Psoas muscle (tissue), 7 donors: ENCODE measurements at regions not wholly inside any gene's neighbourhood (a gene's known extent, or its start where the extent isn't known, plus 50 kb on each side); places are given as distances from the start of the nearest gene placed in this dataset.

Experiments
- ATAC-seq, 4 donors: fragments of 200-7000 bp; cut with Tn5 transposase; one replicate each; pipeline ENCODE4 v1.9.1; 2020; ENCODE audit warnings: moderate library complexity in 3 of 4, mild to moderate bottlenecking in 2 of 4
- DNase-seq, 2 donors: peaks; one replicate each; pipeline ENCODE4 v3.0.0-alpha.2; 2020
- H3K27ac ChIP-seq: fragments of 200-600 bp; one replicate; pipeline ENCODE4 v1.8.0; 2022
- H3K27me3 ChIP-seq, 3 donors: fragments of 200-600 bp in 1 of 3; one replicate each; pipeline versions ENCODE4 v1.6.1 to v1.8.0; 2013 to 2022; ENCODE audit warnings: low read length in 2 of 3, mild to moderate bottlenecking in 2 of 3, moderate library complexity in 1 of 3; ENCODE audit not compliant: insufficient read depth in 3 of 3
- H3K36me3 ChIP-seq, 2 donors: fragments of 200-600 bp in 1 of 2; one replicate each; pipeline versions ENCODE4 v1.6.1 to v1.8.0; 2013 to 2022; ENCODE audit warnings: low read depth in 1 of 2, mild to moderate bottlenecking in 1 of 2, moderate library complexity in 1 of 2; ENCODE audit not compliant: insufficient read depth in 1 of 2
- H3K4me1 ChIP-seq: fragments of 200-600 bp; one replicate; pipeline ENCODE4 v1.8.0; 2022
- H3K4me3 ChIP-seq: fragments of 200-600 bp; one replicate; pipeline ENCODE4 v1.8.0; 2022; ENCODE audit warnings: mild to moderate bottlenecking
- H3K9me3 ChIP-seq: fragments of 200-600 bp; one replicate; pipeline ENCODE4 v1.8.0; 2022
- WGBS, 3 donors: extraction: QIAGEN DNeasy Blood & Tissue Kit; methylation state at CpG; one replicate each; pipeline versions ENCODE4 v1.1.6 to v1.1.7; 2013; 5-methylcytosine and 5-hydroxymethylcytosine counted together
- intact Hi-C, 2 donors: fragments of 100-400 bp; cut with DNase I; formaldehyde crosslinking; loops; one replicate each; pipeline versions ENCODE4 v1.11.0 to v1.14.2; 2022
- TF ChIP-seq, protein P1 (sequence below): fragments of 200-600 bp; IDR thresholded peaks from one replicate; pipeline ENCODE4 v1.8.0; 2022; ENCODE audit warnings: antibody characterized with exemption
- donor health status: healthy with polysubstance abuse.
- donor health status: DM: no; HTN: no; CAD: no; lungs with moderate emphysema.
- donor health status: Bipolar disorder and iron deficiency.
- donor health status: healthy.
- donor health status: DM: yes; HTN: yes; CAD: no.
- donor health status: DM: no; HTN: no; CAD: no.
- donor health status: DM: yes; HTN: yes; CAD: no.

GRCh38 chr20:6616421-6616820 is 151.1 kb upstream of the BMP2 start:
- TF ChIP-seq, protein P1, sequence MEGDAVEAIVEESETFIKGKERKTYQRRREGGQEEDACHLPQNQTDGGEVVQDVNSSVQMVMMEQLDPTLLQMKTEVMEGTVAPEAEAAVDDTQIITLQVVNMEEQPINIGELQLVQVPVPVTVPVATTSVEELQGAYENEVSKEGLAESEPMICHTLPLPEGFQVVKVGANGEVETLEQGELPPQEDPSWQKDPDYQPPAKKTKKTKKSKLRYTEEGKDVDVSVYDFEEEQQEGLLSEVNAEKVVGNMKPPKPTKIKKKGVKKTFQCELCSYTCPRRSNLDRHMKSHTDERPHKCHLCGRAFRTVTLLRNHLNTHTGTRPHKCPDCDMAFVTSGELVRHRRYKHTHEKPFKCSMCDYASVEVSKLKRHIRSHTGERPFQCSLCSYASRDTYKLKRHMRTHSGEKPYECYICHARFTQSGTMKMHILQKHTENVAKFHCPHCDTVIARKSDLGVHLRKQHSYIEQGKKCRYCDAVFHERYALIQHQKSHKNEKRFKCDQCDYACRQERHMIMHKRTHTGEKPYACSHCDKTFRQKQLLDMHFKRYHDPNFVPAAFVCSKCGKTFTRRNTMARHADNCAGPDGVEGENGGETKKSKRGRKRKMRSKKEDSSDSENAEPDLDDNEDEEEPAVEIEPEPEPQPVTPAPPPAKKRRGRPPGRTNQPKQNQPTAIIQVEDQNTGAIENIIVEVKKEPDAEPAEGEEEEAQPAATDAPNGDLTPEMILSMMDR = no peak

GRCh38 chr20:6614836-6615235 is 152.7 kb upstream of the BMP2 start:
- WGBS, 3 donors = 62 to 83% (median 68%) methylated on average over 1 of the region's 1 CpG
- no peaks in the 10 kb centered on the region for H3K27me3 ChIP-seq

More at GRCh38 chr20:6616421-6616820, 151.1 kb upstream of the BMP2 start:
- intact Hi-C loops = no loop called here
- ATAC-seq = no peak
- Histone ChIP-seq H3K9me3 (no peaks in the 10 kb centered on the region), H3K27ac (no peak overlapping the region), H3K36me3 (no peaks in the 10 kb centered on the region), H3K4me1 (no peaks in the 10 kb centered on the region), H3K4me3 (no peak overlapping the region), H3K27me3 (no peaks in the 10 kb centered on the region)
- no peak for DNase-seq
- WGBS, 3 donors = 79 to 93% (median 81%) methylated on average over 1 of the region's 1 CpG

DNA sequence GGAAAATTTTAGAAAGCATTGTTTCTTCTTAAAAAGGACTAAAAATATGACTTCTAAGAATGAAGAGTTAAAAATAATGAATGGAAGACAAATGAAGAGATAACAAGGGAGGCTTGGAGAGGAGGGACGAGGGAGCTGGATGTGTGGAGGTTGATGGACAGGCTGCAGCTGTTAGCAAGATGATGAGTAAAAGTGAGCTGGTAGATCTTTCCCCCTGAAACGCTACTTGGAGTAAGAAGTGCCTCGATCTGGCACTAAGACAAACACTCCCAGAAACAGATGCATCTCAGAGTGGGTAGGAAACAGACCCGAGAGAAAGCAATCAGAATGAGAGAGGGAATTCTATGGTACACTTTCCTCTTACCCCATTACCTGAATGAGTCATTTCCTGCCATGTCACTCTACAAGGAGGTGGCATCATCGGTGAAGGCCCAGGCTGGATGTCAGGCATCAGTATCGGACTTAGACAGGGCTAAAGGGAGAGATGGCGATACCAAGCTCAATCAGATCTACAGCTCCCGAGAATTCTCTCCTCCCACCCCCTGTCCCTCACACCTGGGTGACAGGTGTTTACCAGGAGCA is 154.1 kb upstream of the BMP2 start:
- Histone ChIP-seq H3K4me1 (no peaks in the 10 kb centered on the region), H3K4me3 (no peak overlapping the region), H3K36me3 (no peaks in the 10 kb centered on the region), H3K27ac (no peak overlapping the region), H3K27me3 (no peaks in the 10 kb centered on the region), H3K9me3 (no peaks in the 10 kb centered on the region)
- ATAC-seq (no peak), DNase-seq (no peak)
- intact Hi-C loops = no loop called here
- TF ChIP-seq, protein P1 = no peak
- WGBS, 3 donors = 41 to 61% (median 49%) methylated on average over 8 of the region's 8 CpGs

More at GRCh38 chr20:6614836-6615235, 152.7 kb upstream of the BMP2 start:
- Histone ChIP-seq H3K36me3 (no peaks in the 10 kb centered on the region), H3K4me1 (no peaks in the 10 kb centered on the region), H3K9me3 (no peaks in the 10 kb centered on the region), H3K4me3 (no peak overlapping the region), H3K27ac (no peak overlapping the region)
- DNase-seq = no peak
- TF ChIP-seq, protein P1 = no peak
- intact Hi-C loops = no loop called here
- no peak for ATAC-seq

GRCh38 chr20:6612606-6612923 is 154.9 kb upstream of the BMP2 start:
- Histone ChIP-seq H3K27ac (no peak overlapping the region), H3K9me3 (no peaks in the 10 kb centered on the region), H3K4me3 (no peak overlapping the region), H3K27me3 (no peaks in the 10 kb centered on the region), H3K36me3 (no peaks in the 10 kb centered on the region), H3K4me1 (no peaks in the 10 kb centered on the region)
- intact Hi-C loops = no loop called here
- 67 to 94% (median 86%) methylated on average over 1 of the region's 1 CpG for WGBS, 3 donors
- TF ChIP-seq, protein P1 = no peak
- ATAC-seq (no peak), DNase-seq (no peak)

- Histone ChIP-seq H3K27ac (no peak overlapping the region), H3K9me3 (no peaks in the 10 kb centered on the region), H3K36me3 (no peaks in the 10 kb centered on the region), H3K27me3 (no peaks in the 10 kb centered on the region), H3K4me3 (no peak overlapping the region), H3K4me1 (no peaks in the 10 kb centered on the region)
- TF ChIP-seq, protein P1 = no peak
- 91 to 97% (median 96%) methylated on average over 2 of the region's 2 CpGs for WGBS, 3 donors
- ATAC-seq (no peak), DNase-seq (no peak)
- intact Hi-C loops = no loop called here
These were observed 155.4 kb upstream of the BMP2 start for GRCh38 chr20:6611911-6612605.
